NCI-H774 (cell line): ENCODE measurements at regions not wholly inside any gene's neighbourhood (a gene's known extent, or its start where the extent isn't known, plus 50 kb on each side); places are given as distances from the start of the nearest gene placed in this dataset.
"Not testable (repeated sequence)": the region's sequence is repeated elsewhere in the genome, so short reads cannot be mapped to it uniquely, and the experiment has no call there.

Experiments
- DNase-seq: peaks from one replicate; lab custom pipeline; 2025; lab: John Stamatoyannopoulos, UW

GRCh38 chr14:29982171-29982570 is 54.5 kb upstream of the PRKD1 start:
- no peak for DNase-seq

GRCh38 chr14:29982993-29983392 is 55.3 kb upstream of the PRKD1 start:
- DNase-seq: no peak

- DNase-seq: not testable (repeated sequence)
These were observed 62.8 kb upstream of the PRKD1 start for GRCh38 chr14:29990344-29990857.

GRCh38 chr14:29990993-29991392 is 63.3 kb upstream of the PRKD1 start:
- DNase-seq: no peak

GRCh38 chr14:29993143-29993542 is 65.5 kb upstream of the PRKD1 start:
- DNase-seq: no peak

GRCh38 chr14:29999013-29999539 is 71.4 kb upstream of the PRKD1 start:
- no peak for DNase-seq

GRCh38 chr14:30002859-30003258 is 75.2 kb upstream of the PRKD1 start:
- no peak for DNase-seq

- peak; percentile 57 for DNase-seq
These were observed 77.6 kb upstream of the PRKD1 start for GRCh38 chr14:30005114-30005808.

- no peak for DNase-seq
These were observed 79.0 kb upstream of the PRKD1 start for GRCh38 chr14:30006695-30007094.

- DNase-seq: no peak
These were observed 87.8 kb upstream of the PRKD1 start for GRCh38 chr14:30015489-30015888.

- no peak for DNase-seq
These were observed 88.4 kb upstream of the PRKD1 start for GRCh38 chr14:30016002-30016401.

- DNase-seq: no peak
These were observed 89.8 kb upstream of the PRKD1 start for GRCh38 chr14:30017370-30017993.

- no peak for DNase-seq
These were observed 92.6 kb upstream of the PRKD1 start for GRCh38 chr14:30020271-30020670.

GRCh38 chr14:30020687-30021086 is 93.0 kb upstream of the PRKD1 start:
- DNase-seq: no peak

- DNase-seq: not testable (repeated sequence)
These were observed 95.7 kb upstream of the PRKD1 start for GRCh38 chr14:30023350-30023749.

- peak; percentile 86 for DNase-seq
These were observed 106.5 kb upstream of the PRKD1 start for GRCh38 chr14:30034152-30034551.

GRCh38 chr14:30035361-30035760 is 107.7 kb upstream of the PRKD1 start:
- DNase-seq: no peak

- no peak for DNase-seq
These were observed 118.1 kb upstream of the PRKD1 start for GRCh38 chr14:30045720-30046119.

GRCh38 chr14:30053103-30053502 is 125.5 kb upstream of the PRKD1 start:
- DNase-seq: no peak

GRCh38 chr14:30054201-30054600 is 126.6 kb upstream of the PRKD1 start:
- DNase-seq: no peak

GRCh38 chr14:30058401-30058800 is 130.8 kb upstream of the PRKD1 start:
- no peak for DNase-seq

- DNase-seq: no peak
These were observed 136.1 kb upstream of the PRKD1 start for GRCh38 chr14:30063746-30064145.

- DNase-seq: no peak
These were observed 136.8 kb upstream of the PRKD1 start for GRCh38 chr14:30064454-30064853.
